WTC11 (cell line): ENCODE measurements at regions not wholly inside any gene's neighbourhood (a gene's known extent, or its start where the extent isn't known, plus 50 kb on each side); places are given as distances from the start of the nearest gene placed in this dataset.

Source experiments
- ATAC-seq: fragments of 200-7000 bp; cut with Tn5 transposase; 2 replicates; pipeline ENCODE4 v1.10.0; 2021; ENCODE audit warnings: mild to moderate bottlenecking, moderate library complexity
- CTCF ChIA-PET: fragments of 300-600 bp; sonication (Branson Sonifier 250); formaldehyde crosslinking; loops from one replicate; lab custom pipeline; 2021; ENCODE audit warnings: antibody characterized with exemption; lab: Charles Lee
- POLR2A ChIA-PET: fragments of 350-600 bp; sonication (Branson Sonifier 250); formaldehyde crosslinking; loops from one replicate; lab custom pipeline; 2021; ENCODE audit warnings: antibody characterized with exemption; lab: Charles Lee
- DNase-seq: peaks from one replicate; pipeline ENCODE4 v3.0.0; 2021; ENCODE audit warnings: low spot score
- H3K27ac Mint-ChIP-seq: 2 replicates; pipeline ENCODE4 v1.8.0; 2021; ENCODE audit warnings: mixed read lengths
- H3K27me3 Mint-ChIP-seq: 2 replicates; pipeline ENCODE4 v1.8.0; 2021; ENCODE audit warnings: low read depth, mild to moderate bottlenecking, moderate library complexity, mixed read lengths
- H3K36me3 Mint-ChIP-seq: 2 replicates; pipeline ENCODE4 v1.8.0; 2021; ENCODE audit warnings: mixed read lengths
- H3K4me1 Mint-ChIP-seq: 2 replicates; pipeline ENCODE4 v1.8.0; 2022; ENCODE audit warnings: mixed read lengths
- H3K4me3 Mint-ChIP-seq: 2 replicates; pipeline ENCODE4 v1.8.0; 2021; ENCODE audit warnings: mild to moderate bottlenecking, moderate library complexity, mixed read lengths
- H3K9me3 Mint-ChIP-seq: 2 replicates; pipeline ENCODE4 v1.8.0; 2021; ENCODE audit warnings: mixed read lengths
- ATF3 ChIP-seq: sonication (generic); formaldehyde crosslinking; conservative IDR thresholded peaks from 2 replicates; pipeline ENCODE4 v1.8.1; 2022; ENCODE audit warnings: mild to moderate bottlenecking, missing genetic modification reagents
- CREB1 ChIP-seq: sonication (generic); formaldehyde crosslinking; IDR thresholded peaks from 2 replicates; pipeline ENCODE4 v1.8.0; 2023; ENCODE audit warnings: mild to moderate bottlenecking, missing genetic modification reagents
- E2F1 ChIP-seq: sonication (generic); formaldehyde crosslinking; IDR thresholded peaks from 2 replicates; pipeline ENCODE4 v1.8.0; 2022; ENCODE audit warnings: mild to moderate bottlenecking, missing genetic modification reagents
- E2F5 ChIP-seq: sonication (generic); formaldehyde crosslinking; IDR thresholded peaks from 2 replicates; pipeline ENCODE4 v1.8.1; 2022; ENCODE audit warnings: mild to moderate bottlenecking, moderate library complexity, missing genetic modification reagents
- ERG ChIP-seq: fragments of 250-450 bp; sonication (Bioruptor Pico); IDR thresholded peaks from 2 replicates; pipeline ENCODE4 v1.8.0; 2021; ENCODE audit warnings: mild to moderate bottlenecking
- GABPB1 ChIP-seq: sonication (generic); formaldehyde crosslinking; IDR thresholded peaks from 2 replicates; pipeline ENCODE4 v1.8.1; 2023; ENCODE audit warnings: mild to moderate bottlenecking, missing genetic modification reagents
- GTF2I ChIP-seq: fragments of 250-450 bp; sonication (Bioruptor Pico); conservative IDR thresholded peaks from 2 replicates; pipeline ENCODE4 v1.4.0; 2021; ENCODE audit warnings: mild to moderate bottlenecking
- JAZF1 ChIP-seq: fragments of 250-450 bp; sonication (Bioruptor Pico); IDR thresholded peaks from 2 replicates; pipeline ENCODE4 v1.9.0; 2021; ENCODE audit warnings: moderate library complexity, mild to moderate bottlenecking, inconsistent platforms
- KAT7 ChIP-seq: sonication (generic); formaldehyde crosslinking; IDR thresholded peaks from 2 replicates; pipeline ENCODE4 v1.8.1; 2023; ENCODE audit warnings: missing genetic modification reagents, mild to moderate bottlenecking, borderline replicate concordance
- MAX ChIP-seq: sonication (generic); formaldehyde crosslinking; IDR thresholded peaks from 2 replicates; pipeline ENCODE4 v1.8.0; 2022; ENCODE audit warnings: mild to moderate bottlenecking, missing genetic modification reagents
- MYBL2 ChIP-seq: sonication (generic); formaldehyde crosslinking; IDR thresholded peaks from 2 replicates; pipeline ENCODE4 v1.8.1; 2023; ENCODE audit warnings: mild to moderate bottlenecking, moderate library complexity, missing genetic modification reagents
- NFE2L1 ChIP-seq: sonication (generic); formaldehyde crosslinking; IDR thresholded peaks from 2 replicates; pipeline ENCODE4 v1.8.1; 2023; ENCODE audit warnings: missing genetic modification reagents
- NR1H2 ChIP-seq: sonication (generic); formaldehyde crosslinking; IDR thresholded peaks from 2 replicates; pipeline ENCODE4 v1.9.0; 2021; ENCODE audit warnings: mild to moderate bottlenecking, moderate library complexity, missing genetic modification reagents
- NR3C1 ChIP-seq: sonication (generic); formaldehyde crosslinking; conservative IDR thresholded peaks from 2 replicates; pipeline ENCODE4 v1.8.1; 2023; ENCODE audit warnings: low read depth, mild to moderate bottlenecking, missing genetic modification reagents
- OVOL2 ChIP-seq: fragments of 250-450 bp; sonication (Bioruptor Pico); IDR thresholded peaks from 2 replicates; pipeline ENCODE4 v1.9.0; 2021; ENCODE audit warnings: mild to moderate bottlenecking, borderline replicate concordance
- PREB ChIP-seq: sonication (generic); formaldehyde crosslinking; IDR thresholded peaks from 2 replicates; pipeline ENCODE4 v1.8.1; 2022; ENCODE audit warnings: mild to moderate bottlenecking, missing genetic modification reagents, moderate library complexity, borderline replicate concordance
- SOX15 ChIP-seq: fragments of 250-450 bp; sonication (Bioruptor Pico); IDR thresholded peaks from 2 replicates; pipeline ENCODE4 v1.9.0; 2021; ENCODE audit warnings: mild to moderate bottlenecking
- SP1 ChIP-seq: sonication (generic); formaldehyde crosslinking; conservative IDR thresholded peaks from 2 replicates; pipeline ENCODE4 v1.8.1; 2022; ENCODE audit warnings: missing genetic modification reagents
- ZNF219 ChIP-seq: sonication (generic); formaldehyde crosslinking; IDR thresholded peaks from 2 replicates; pipeline ENCODE4 v1.8.0; 2023; ENCODE audit warnings: missing genetic modification reagents, mild to moderate bottlenecking, borderline replicate concordance
- ZNF416 ChIP-seq: fragments of 250-450 bp; sonication (Bioruptor Pico); IDR thresholded peaks from 2 replicates; pipeline ENCODE4 v1.9.0; 2021; ENCODE audit warnings: mild to moderate bottlenecking, inconsistent platforms
- ZNF423 ChIP-seq: fragments of 250-450 bp; sonication (Bioruptor Pico); IDR thresholded peaks from 2 replicates; pipeline ENCODE4 v2.1.2; 2022; ENCODE audit warnings: mild to moderate bottlenecking, moderate library complexity

GRCh38 chr2:10196110-10196892 is 73.8 kb downstream of the RRM2 start:
- DNase-seq (no peak), ATAC-seq (no peak)

GRCh38 chr2:10196948-10197696 is 74.6 kb downstream of the RRM2 start:
- TF ChIP-seq ATF3 (CRISPR knock-in tag) (no peak), GTF2I (no peak), ZNF416 (CRISPR knock-in tag) (no peak), ERG (CRISPR knock-in tag) (no peak), NR3C1 (CRISPR knock-in tag) (no peak), ZNF423 (CRISPR knock-in tag) (no peak), PREB (no peak), SOX15 (CRISPR knock-in tag) (no peak), MYBL2 (no peak), JAZF1 (CRISPR knock-in tag) (no peak), ZNF219 (CRISPR knock-in tag) (no peak), E2F1 (CRISPR knock-in tag) (no peak), CREB1 (CRISPR knock-in tag) (no peak), OVOL2 (no peak), KAT7 (CRISPR knock-in tag) (no peak), NFE2L1 (CRISPR knock-in tag) (no peak), SP1 (CRISPR knock-in tag) (no peak), MAX (CRISPR knock-in tag) (no peak)
- Mint-ChIP-seq H3K27me3 (peaks cover 7% of the 10 kb centered on the region; the same call in 1 of the 2 replicates), H3K36me3 (peaks cover 27% of the 10 kb centered on the region), H3K9me3 (peaks cover 15% of the 10 kb centered on the region), H3K4me3 (no peak overlapping the region), H3K4me1 (no peaks in the 10 kb centered on the region), H3K27ac (no peak overlapping the region)
- CTCF ChIA-PET: interaction anchor here (1.2 kb wide), 1 partner anchor 43 kb away, joined by 3 read pairs; no protein-coding TSS in a partner anchor
- POLR2A ChIA-PET: no interaction called here
- no peak for ATAC-seq
- no peak for DNase-seq

More at GRCh38 chr2:10196110-10196892, 73.8 kb downstream of the RRM2 start:
- TF ChIP-seq NR1H2 (CRISPR knock-in tag) (no peak), PREB (no peak), E2F5 (CRISPR knock-in tag) (no peak), GABPB1 (CRISPR knock-in tag) (no peak)
- POLR2A ChIA-PET: no interaction called here
- H3K36me3 Mint-ChIP-seq: peaks cover 24% of the 10 kb centered on the region
- H3K27me3 Mint-ChIP-seq: peaks cover 7% of the 10 kb centered on the region; the same call in 1 of the 2 replicates
- no peaks in the 10 kb centered on the region for H3K4me1 Mint-ChIP-seq
- no peak overlapping the region for H3K27ac Mint-ChIP-seq
- CTCF ChIA-PET: interaction anchor here (1.2 kb wide), 1 partner anchor 44 kb away, joined by 3 read pairs; no protein-coding TSS in a partner anchor
- no peak overlapping the region for H3K4me3 Mint-ChIP-seq
- H3K9me3 Mint-ChIP-seq: peaks cover 15% of the 10 kb centered on the region
